NCI-H146 treated with DMSO at 0.1 percent for 48 hours (cell line): ENCODE measurements at regions not wholly inside any gene's neighbourhood (a gene's known extent, or its start where the extent isn't known, plus 50 kb on each side); places are given as distances from the start of the nearest gene placed in this dataset.
"Not testable (repeated sequence)": the region's sequence is repeated elsewhere in the genome, so short reads cannot be mapped to it uniquely, and the experiment has no call there.

ENCODE experiments used
- DNase-seq: peaks from one replicate; lab custom pipeline; 2025; ENCODE audit not compliant: unreplicated experiment; lab: John Stamatoyannopoulos, UW

DNA sequence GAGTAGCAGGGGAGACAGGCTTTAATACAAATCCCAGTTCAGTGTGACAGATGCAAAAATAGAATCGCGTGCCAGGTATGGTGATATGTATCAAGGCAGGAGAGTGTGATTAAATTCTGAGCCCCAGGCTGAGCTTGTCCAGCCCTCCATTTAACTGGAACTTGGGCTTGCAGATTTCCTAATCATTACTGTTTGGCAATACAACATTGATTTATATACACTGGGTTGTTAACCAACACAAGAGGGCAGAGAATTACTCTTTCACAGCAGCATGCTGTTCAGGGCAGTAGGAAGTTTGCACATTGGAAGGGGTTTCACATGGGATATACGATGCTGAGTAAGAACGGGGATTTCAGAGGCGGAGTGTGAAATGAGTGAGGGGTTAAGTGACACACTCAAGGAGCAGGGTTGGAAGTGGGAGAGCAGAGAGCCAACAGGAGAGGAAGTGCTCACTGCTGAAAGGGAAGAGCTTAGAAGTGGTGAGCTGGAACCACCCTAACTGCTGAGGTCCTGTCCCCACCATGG lies 70.8 kb upstream of the ATXN1 start:
- DNase-seq, result no peak

DNA sequence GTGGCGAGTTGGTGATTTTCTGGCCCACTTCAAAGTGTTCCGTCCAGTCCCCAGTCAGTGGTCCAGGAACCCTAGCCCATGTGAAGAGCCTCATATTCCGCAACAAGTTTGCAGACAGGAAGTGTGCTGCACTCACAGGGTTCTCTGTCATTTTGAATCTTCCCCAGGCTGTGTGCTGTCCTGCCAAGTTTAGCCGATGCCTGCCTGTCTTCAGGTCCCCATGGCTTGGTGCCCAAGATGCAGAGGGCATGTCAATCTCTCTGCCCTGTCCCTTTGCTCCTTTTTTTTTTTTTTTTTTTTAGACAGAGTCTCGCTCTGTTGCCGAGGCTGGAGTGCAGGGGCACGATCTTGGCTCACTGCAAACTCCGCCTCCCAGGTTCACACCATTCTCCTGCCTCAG lies 69.9 kb upstream of the ATXN1 start:
- DNase-seq, result no peak

DNA sequence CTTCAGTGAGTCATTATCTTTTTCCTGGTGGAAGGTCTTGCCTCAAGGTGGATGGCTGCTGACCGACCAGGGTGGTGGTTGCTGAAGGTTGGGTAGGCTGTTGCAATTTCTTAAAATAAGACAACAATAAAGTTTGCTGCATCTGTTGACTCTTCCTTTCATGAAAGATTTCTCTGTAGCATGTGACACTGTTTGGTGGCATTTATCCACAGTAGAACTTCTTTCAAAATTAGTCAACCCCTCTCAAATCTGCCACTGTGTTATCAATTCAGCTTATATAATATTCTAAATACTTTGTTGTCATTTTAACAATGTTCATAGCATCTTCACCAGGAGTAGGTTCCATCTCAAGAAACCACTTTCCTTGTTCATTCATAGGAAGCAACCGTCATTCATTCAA lies 66.8 kb upstream of the ATXN1 start:
- no peak for DNase-seq

DNA sequence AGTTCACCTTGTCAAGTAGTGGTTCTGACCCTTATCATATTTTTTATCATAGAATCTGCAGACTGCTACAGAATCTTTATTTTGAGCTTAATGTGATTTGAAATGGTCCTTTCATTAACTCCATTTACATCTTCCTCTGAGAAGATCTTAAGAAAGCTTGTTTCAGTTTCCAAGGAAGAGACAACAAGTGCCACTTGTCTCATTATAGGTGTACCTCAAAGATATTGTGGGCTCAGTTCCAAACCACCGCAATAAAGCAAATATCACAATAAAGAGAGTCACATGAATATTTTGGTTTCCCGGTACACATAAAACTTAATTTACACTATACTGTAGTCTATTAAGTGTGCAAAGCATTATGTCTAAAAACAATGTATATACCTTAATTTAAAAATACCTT lies 66.4 kb upstream of the ATXN1 start:
- DNase-seq, result no peak

DNA sequence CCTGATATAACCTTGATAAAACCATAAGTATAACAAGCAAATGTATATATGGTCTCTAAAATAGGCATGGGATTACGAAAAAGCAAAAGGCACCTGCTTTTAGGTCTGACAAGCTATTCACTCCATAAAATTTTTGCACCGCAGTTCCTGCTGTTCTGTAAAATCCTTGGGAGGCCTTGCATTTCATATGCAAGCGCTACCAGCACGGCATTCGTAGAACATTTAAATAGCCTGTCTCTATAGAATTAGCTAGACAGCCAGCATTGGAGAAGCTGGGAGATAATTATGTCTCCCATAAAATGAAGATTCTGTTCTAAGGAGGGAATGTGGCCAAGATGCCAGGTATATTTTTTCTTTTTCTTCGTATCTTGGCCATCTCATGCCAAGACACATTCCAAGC lies 64.5 kb upstream of the ATXN1 start:
- DNase-seq, result no peak

DNA sequence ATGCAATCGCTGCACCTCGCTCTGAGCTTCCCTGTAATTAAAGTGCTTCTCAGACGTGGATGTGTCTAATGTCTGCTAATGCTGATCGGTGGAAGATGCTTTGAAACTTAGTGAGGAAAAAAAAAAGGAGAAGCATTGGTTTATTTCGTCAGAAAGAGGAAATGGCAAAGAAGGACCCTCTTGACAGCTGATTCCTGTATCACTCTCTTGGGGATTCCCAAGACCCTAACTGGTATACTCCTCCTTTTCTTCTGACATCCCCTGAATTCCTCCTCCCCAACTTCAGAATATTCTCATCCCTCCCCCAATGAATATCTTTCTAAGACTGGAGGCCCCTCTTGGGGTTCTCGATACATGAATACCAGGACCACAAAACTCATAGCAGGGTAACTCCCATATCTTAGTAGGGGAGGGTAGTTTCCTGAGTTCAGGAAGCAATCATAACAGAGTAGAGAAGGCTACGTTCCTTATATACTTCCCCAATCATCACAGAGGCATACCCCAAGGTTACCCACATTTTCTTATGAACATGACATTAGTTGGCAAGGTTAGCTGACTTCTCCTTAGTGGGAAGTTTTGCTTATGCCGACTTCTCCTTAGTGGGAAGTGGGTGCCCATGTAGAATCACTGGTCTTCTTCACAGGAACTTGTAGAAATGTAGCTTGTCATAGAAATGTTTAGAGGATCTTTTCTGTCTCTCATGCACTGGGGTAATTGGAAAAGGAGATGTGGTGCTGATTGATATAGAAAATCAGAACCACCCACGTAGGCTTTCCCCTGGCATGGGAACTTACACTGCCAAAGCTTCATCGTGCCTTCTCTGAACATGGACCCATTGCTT lies 63.8 kb upstream of the ATXN1 start:
- no peak for DNase-seq

DNA sequence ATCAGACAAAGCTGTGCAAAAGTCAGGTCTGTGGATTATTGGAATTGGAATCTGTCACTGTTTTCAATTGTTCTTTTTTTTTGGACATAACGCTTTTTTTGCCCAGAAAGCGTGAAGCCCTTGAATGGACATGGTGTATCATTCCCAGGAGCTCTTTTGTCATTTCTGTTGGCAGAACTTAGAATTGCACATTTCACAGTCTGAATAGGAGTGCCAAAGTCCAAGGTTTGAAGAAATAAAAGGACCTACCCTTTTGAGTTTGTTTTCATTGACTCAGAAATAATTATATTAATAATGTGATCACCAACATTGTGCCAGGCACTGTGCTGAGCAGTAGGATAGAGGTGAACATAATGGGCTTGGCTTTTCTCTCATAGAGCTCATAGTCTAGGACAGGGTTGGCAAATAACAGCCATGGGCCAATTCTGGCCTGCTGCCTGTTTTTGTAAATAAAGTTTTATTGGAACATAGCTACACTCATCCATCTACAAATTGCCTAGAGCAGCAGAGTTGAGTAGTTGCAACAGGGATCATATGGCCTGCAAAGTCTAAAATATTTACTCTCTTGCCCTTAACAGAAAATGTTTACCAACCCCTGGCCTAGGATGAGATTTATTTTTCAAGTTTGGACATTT lies 62.6 kb upstream of the ATXN1 start:
- no peak for DNase-seq

DNA sequence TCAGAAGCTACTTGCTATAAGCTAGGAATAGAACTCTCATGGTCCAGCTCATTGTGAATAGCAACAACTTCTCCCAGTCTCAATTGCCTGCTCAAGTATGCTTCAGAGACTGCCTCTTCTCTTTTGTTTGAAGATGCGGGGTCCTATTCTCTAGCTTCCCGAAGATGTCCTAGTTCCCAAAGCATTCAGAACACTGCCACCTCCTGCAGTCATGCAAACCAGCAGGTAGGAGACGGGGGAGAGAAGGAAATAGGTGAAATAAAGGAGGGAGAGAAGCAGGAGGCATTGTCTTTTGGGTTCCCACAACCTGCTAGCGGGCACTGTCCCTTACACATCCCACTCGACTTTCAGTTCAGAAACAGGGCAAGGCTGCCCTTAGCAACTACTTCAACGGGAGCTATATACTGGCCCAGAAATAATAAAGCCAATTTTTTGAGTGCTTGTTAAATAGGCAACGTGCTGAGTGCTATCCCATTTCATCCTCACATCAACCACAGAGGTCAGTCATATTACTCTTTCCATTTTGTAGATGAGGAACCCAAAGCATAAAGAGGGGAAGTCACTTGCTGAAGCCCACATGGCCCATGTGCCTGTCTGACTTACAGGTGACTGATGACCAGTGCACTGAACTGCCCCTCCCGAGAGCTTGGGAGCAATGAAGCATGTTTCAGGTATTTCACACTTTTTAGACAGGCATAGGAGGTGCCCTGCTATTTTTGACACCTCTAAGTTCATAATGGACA lies 61.9 kb upstream of the ATXN1 start:
- no peak for DNase-seq

DNA sequence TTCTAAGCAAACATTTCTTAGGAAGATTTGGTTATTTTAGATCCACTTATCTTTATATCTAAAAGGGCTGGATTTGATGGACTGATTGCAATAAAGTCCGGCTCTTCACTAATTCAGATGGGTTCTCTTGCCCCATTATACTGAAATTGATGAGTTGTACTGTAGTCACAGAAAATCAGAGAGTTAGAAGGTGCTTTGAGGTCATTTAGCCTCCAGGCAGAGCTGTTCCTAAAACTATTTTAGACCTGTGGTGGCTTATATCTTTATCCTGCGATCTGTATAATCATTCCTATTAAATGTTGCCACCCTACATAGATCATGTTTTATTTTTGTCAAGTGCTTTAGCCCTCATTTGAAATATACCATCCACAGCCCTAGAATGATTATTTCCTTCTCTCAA lies 61.3 kb upstream of the ATXN1 start:
- DNase-seq, result no peak

DNA sequence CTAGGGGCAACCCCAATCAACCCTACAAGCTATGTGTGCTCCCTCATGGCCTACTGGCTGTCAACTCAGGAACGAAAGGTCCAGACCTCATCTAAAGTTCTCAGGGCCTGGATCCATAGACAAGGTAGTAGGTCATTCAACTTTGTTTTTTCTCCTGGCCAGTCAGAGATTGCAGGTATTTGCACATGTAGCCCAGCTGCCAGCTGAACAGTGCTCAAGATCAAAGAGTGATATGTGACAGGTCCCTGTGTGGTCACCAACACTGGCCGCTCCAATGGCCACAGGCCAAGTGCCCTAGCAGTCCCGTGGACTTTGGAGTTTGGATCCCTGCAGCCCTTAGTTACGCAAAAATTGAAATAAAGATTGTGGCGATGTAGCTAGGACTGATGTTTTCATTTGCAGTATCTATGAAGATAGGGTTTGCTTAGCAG lies 60.6 kb upstream of the ATXN1 start:
- no peak for DNase-seq

DNA sequence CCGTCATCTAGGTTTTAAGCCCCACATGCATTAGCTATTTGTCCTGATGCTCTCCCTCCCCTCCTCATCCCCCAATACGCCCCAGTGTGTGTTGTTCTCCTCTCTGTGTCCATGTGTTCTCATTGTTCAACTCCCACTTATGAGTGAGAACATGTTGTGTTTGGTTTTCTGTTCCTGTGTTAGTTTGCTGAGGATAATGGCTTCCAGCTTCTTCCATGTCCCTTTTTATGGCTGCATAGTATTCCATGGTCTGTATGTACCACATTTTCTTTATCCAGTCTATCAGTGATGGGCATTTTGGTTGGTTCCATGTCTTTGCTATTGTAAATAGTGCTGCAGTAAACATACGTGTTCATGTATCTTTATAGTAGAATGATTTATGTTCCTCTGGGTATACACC lies 59.0 kb upstream of the ATXN1 start:
- not testable (repeated sequence) for DNase-seq

DNA sequence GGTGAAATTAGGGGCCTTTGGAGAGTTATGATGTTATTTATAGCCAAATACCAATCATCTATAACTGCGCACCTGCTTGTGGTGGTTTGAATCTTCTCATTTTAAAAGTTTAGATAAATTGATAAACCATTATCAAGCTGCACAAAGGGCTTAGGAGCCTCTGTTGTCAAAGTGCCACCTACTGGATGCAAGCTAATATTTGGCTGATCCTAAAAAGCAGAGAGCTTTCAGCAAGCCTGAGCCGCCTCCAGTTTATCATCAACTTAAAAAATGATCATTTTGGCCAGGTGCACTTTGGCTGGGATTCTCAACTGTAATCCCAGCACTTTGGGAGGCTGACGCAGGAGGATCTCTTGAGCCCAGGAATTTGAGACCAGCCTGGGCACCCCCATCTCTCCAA lies 58.5 kb upstream of the ATXN1 start:
- no peak for DNase-seq

DNA sequence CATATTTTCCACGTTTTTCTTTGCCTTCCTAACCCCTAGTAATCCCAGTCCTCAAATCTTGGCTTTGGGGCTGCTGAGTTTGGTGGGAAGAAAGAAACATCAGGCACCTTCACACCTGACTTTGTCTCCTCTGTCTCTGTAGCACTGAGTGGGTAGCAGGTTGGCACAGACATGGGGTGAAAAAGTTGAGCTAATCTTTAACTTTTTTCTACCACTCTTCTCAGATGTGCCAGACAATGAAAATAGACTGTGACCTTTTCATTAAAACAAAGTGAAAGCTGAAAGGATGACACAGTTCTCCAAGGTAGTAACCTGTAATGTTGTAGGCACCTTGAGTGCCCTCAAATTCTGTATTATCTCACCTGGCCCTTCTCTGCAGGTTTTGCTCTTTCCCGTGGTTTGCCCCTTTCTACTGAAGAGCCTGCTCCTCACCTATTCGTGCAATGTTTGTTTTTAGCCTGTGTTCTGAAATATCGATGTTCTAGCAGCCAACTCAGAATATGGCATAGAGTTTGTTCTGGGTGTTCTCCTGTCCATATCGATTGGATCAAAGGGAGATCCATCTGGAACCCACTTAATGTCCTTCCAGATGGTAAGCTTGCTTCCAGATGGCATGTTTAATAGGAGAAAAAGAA lies 57.8 kb upstream of the ATXN1 start:
- DNase-seq, result no peak

DNA sequence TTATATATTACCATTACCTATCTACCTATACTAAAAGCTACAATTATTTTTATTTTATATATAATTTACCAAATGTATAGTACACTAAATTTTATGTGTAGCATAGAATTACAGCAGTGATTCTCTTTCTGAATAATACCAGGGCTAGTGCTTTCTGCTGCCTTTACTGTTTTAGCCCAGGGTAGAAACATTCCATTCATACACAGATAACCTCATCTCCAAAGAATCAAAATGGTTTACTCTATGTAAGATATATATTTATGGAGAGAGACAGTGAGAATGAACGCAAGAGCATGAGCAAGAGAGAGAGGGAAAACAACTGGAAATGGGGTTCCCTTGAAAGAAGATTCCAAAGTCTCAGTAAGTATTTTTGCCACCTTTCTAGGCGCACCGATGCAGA lies 56.3 kb upstream of the ATXN1 start:
- DNase-seq, result no peak

DNA sequence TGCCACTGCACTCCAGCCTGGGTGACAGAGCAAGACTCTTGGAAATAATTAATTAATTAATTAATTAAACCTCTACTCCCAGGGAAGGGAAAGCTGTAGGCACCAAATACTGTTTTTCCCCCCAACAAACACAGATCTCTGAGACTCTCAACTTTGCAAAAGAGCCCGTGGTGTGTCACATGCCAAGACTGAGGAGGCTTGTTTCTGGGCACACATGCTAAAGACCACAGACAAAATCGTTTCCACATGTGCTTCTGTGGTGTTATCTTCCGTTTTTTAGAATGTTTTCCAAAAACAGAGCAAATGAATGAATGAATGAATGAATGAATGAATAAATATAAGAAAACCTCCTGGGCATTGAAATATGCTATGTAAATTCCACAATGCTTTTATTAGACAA lies 55.6 kb upstream of the ATXN1 start:
- no peak for DNase-seq

DNA sequence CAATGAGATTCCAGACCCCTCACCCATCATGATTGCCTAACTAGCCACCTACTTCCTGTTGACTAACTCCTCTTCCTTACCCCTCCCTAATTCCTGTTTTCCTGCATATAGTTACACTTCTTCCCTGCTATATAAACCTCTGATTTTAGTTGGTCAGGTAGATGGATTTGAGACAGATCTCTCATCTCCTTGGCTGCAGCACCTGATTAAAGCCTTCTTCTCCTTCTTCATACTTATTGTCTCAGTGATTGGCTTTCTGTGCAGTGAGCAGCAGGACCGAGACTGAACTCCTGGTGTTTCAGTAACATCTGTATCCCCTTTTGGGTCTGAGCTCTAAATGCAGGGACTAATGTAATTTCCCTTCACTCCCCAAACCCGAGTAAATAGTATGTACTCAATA lies 51.7 kb upstream of the ATXN1 start:
- no peak for DNase-seq

DNA sequence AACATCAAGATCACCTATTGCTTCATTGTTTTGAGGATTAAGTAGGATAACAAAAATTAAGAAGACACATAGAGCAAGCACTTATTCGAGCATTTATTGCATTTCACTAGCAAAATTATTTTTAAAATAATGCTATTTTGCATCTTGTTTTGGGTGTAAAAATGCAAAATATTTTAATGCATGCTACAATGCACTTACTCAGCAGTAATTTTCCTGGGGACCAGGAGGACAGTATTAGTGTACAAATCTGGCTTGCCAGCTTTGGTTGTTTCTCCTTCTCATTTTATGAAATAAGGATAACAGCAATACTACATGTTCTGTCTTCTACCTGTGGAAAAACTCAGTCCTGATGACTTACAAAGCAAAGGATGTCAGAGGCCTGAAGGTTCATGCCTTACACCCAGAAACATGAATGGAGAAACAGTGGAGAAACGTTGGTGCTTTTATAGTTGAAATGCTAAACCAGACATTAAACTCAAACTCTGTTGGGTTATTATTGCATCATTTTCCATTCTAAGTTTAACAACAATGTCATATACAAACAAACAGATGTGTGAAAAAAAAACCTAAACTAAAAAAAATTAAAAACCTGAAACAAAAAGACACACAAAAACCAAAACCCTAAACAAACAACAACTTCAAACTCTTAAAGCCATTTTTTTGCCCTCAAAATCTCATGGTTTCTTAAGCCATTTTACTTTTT lies 50.2 kb upstream of the ATXN1 start:
- DNase-seq, result no peak
